ENCODE measurements at regions not wholly inside any gene's neighbourhood (a gene's known extent, or its start where the extent isn't known, plus 50 kb on each side); places are given as distances from the start of the nearest gene placed in this dataset.

- TF ChIP-seq POLR2A (IDR thresholded peaks at IDR 0.05) (no peak), CTCF (IDR thresholded peaks at IDR 0.05) (no peak)
- intact Hi-C loops (cut with DNase I): loop anchor here (10.0 kb wide), 1 partner anchor 236 kb away; no protein-coding TSS in a partner anchor
- no peak overlapping the region for H3K27ac ChIP-seq
- H3K36me3 ChIP-seq: no peaks in the 10 kb centered on the region
- H3K9me3 ChIP-seq: no peaks in the 10 kb centered on the region
- H3K4me3 ChIP-seq (replicated peaks in 1 of 3): no peak overlapping the region
- no peak for DNase-seq
- no peaks in the 10 kb centered on the region for H3K4me1 ChIP-seq
- 84 to 86% methylated on average over 13 of the region's 13 CpGs for WGBS, 2 donors
- no peaks in the 10 kb centered on the region for H3K27me3 ChIP-seq
Measured at GRCh38 chr1:25090707-25091422, 141.4 kb downstream of the SYF2 start.

GRCh38 chr1:25089772-25090171, 142.5 kb downstream of the SYF2 start:
- H3K4me3 ChIP-seq (replicated peaks in 1 of 3): no peak overlapping the region
- 80 to 86% methylated on average over 7 of the region's 7 CpGs for WGBS, 2 donors
- TF ChIP-seq POLR2A (IDR thresholded peaks at IDR 0.05) (no peak), CTCF (IDR thresholded peaks at IDR 0.05) (no peak)
- DNase-seq: no peak
- H3K36me3 ChIP-seq: no peaks in the 10 kb centered on the region
- no peaks in the 10 kb centered on the region for H3K27me3 ChIP-seq
- no peak overlapping the region for H3K27ac ChIP-seq
- intact Hi-C loops (cut with DNase I): loop anchor here (10.0 kb wide), 1 partner anchor 235 kb away; no protein-coding TSS in a partner anchor
- H3K4me1 ChIP-seq: no peaks in the 10 kb centered on the region
- H3K9me3 ChIP-seq: no peaks in the 10 kb centered on the region

- WGBS, 2 donors: 77 to 85% methylated on average over 7 of the region's 7 CpGs
- Histone ChIP-seq H3K4me1 (no peaks in the 10 kb centered on the region), H3K9me3 (no peaks in the 10 kb centered on the region), H3K27ac (no peak overlapping the region), H3K27me3 (no peaks in the 10 kb centered on the region), H3K4me3 (replicated peaks in 1 of 3) (no peak overlapping the region), H3K36me3 (no peaks in the 10 kb centered on the region)
- intact Hi-C loops (cut with DNase I): no loop called here
- DNase-seq: no peak
- TF ChIP-seq CTCF (IDR thresholded peaks at IDR 0.05) (no peak), POLR2A (IDR thresholded peaks at IDR 0.05) (no peak)
Measured at GRCh38 chr1:25088946-25089345, 143.4 kb downstream of the SYF2 start.

- Histone ChIP-seq H3K4me3 (replicated peaks in 1 of 3) (no peak overlapping the region), H3K27ac (no peak overlapping the region), H3K36me3 (no peaks in the 10 kb centered on the region), H3K27me3 (no peaks in the 10 kb centered on the region), H3K4me1 (no peaks in the 10 kb centered on the region), H3K9me3 (no peaks in the 10 kb centered on the region)
- no peak for TF ChIP-seq CTCF (IDR thresholded peaks at IDR 0.05)
- TF ChIP-seq POLR2A (IDR thresholded peaks at IDR 0.05): no peak
- intact Hi-C loops (cut with DNase I): no loop called here
- no peak for DNase-seq
- 77 to 86% methylated on average over 6 of the region's 6 CpGs for whole genome bisulfite sequencing, 2 donors
Measured at GRCh38 chr1:25088180-25088701, 144.1 kb downstream of the SYF2 start.

GRCh38 chr1:25086518-25087079, 145.7 kb downstream of the SYF2 start:
- WGBS, 2 donors: 82 to 85% methylated on average over 3 of the region's 3 CpGs
- Histone ChIP-seq H3K27ac (no peak overlapping the region), H3K27me3 (no peaks in the 10 kb centered on the region), H3K4me1 (no peaks in the 10 kb centered on the region), H3K4me3 (replicated peaks in 1 of 3) (no peak overlapping the region), H3K9me3 (no peaks in the 10 kb centered on the region), H3K36me3 (no peaks in the 10 kb centered on the region)
- TF ChIP-seq CTCF (IDR thresholded peaks at IDR 0.05): no peak
- no peak for TF ChIP-seq POLR2A (IDR thresholded peaks at IDR 0.05)
- DNase-seq: no peak
- intact Hi-C loops (cut with DNase I): no loop called here

All from thyroid gland (tissue), 4 donors.